ENCODE measurements at regions not wholly inside any gene's neighbourhood (a gene's known extent, or its start where the extent isn't known, plus 50 kb on each side); places are given as distances from the start of the nearest gene placed in this dataset.

DNA sequence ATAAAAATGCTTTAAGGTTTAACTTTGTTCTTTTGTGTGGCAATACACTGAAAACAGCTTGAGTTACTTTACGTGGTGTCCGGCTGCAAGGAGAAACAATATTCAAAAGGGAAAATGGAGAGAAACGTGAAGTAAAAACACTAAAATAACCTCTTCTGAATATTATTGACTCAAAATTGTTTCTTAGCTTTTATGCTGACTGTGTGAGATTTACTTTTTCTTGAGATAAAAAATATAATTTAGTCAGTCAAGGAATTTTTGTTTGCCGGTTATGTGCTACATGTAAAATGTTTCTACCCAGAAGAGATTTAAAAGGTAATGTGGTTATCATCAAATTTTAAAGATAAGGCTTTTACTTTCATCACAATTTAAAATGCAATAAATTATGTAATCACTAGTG lies 200.6 kb upstream of the GPC6 start:
- H3K27me3 ChIP-seq (ENCODE audit: control insufficient read depth, low read length), result no peaks in the 10 kb centered on the region
- H3K9me2 ChIP-seq (replicated peaks; ENCODE audit: control insufficient read depth, low read length), result no peaks in the 10 kb centered on the region; the same call in 1 of the 2 replicates
- no peaks in the 10 kb centered on the region for H3F3A ChIP-seq (ENCODE audit: control insufficient read depth, insufficient read depth)
- no peak overlapping the region for H3K27ac ChIP-seq (ENCODE audit: low read depth, low read length)
- H3K4me3 ChIP-seq (ENCODE audit: low read length), result no peak overlapping the region
- no peak for TF ChIP-seq EZH2phosphoT487 (IDR thresholded peaks at IDR 0.05; ENCODE audit: borderline replicate concordance, low read length)
- TF ChIP-seq, protein P1, sequence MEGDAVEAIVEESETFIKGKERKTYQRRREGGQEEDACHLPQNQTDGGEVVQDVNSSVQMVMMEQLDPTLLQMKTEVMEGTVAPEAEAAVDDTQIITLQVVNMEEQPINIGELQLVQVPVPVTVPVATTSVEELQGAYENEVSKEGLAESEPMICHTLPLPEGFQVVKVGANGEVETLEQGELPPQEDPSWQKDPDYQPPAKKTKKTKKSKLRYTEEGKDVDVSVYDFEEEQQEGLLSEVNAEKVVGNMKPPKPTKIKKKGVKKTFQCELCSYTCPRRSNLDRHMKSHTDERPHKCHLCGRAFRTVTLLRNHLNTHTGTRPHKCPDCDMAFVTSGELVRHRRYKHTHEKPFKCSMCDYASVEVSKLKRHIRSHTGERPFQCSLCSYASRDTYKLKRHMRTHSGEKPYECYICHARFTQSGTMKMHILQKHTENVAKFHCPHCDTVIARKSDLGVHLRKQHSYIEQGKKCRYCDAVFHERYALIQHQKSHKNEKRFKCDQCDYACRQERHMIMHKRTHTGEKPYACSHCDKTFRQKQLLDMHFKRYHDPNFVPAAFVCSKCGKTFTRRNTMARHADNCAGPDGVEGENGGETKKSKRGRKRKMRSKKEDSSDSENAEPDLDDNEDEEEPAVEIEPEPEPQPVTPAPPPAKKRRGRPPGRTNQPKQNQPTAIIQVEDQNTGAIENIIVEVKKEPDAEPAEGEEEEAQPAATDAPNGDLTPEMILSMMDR (IDR thresholded peaks at IDR 0.05; ENCODE audit: low read depth, low read length, poor library complexity, severe bottlenecking), result no peak
- no peaks in the 10 kb centered on the region for H3K36me3 ChIP-seq (ENCODE audit: control insufficient read depth, low read length)
- no peaks in the 10 kb centered on the region for H3K79me2 ChIP-seq (ENCODE audit: control insufficient read depth, low read length)
- H3K4me1 ChIP-seq (ENCODE audit: control insufficient read depth, low read length), result no peaks in the 10 kb centered on the region
- no peaks in the 10 kb centered on the region for H4K20me1 ChIP-seq (ENCODE audit: control insufficient read depth, insufficient read depth, low read depth, low read length)
- H3K9me3 ChIP-seq (ENCODE audit: control insufficient read depth, insufficient read depth, low read length), result no peaks in the 10 kb centered on the region
- H3K4me2 ChIP-seq (ENCODE audit: low read length), result no peak overlapping the region

GRCh38 chr13:93029536-93029935 lies 197.1 kb upstream of the GPC6 start:
- H3K9me3 ChIP-seq (ENCODE audit: control insufficient read depth, insufficient read depth, low read length), result no peaks in the 10 kb centered on the region
- H3K27ac ChIP-seq (ENCODE audit: low read depth, low read length), result no peak overlapping the region
- no peak overlapping the region for H3K4me3 ChIP-seq (ENCODE audit: low read length)
- TF ChIP-seq, protein P1 (IDR thresholded peaks at IDR 0.05; ENCODE audit: low read depth, low read length, poor library complexity, severe bottlenecking), result no peak
- TF ChIP-seq EZH2phosphoT487 (IDR thresholded peaks at IDR 0.05; ENCODE audit: borderline replicate concordance, low read length), result no peak
- H3K27me3 ChIP-seq (ENCODE audit: control insufficient read depth, low read length), result no peaks in the 10 kb centered on the region
- H3K4me2 ChIP-seq (ENCODE audit: low read length), result no peak overlapping the region
- H3K9me2 ChIP-seq (replicated peaks; ENCODE audit: control insufficient read depth, low read length), result no peaks in the 10 kb centered on the region; the same call in 1 of the 2 replicates
- no peaks in the 10 kb centered on the region for H4K20me1 ChIP-seq (ENCODE audit: control insufficient read depth, insufficient read depth, low read depth, low read length)
- no peaks in the 10 kb centered on the region for H3K4me1 ChIP-seq (ENCODE audit: control insufficient read depth, low read length)
- no peaks in the 10 kb centered on the region for H3K79me2 ChIP-seq (ENCODE audit: control insufficient read depth, low read length)
- H3K36me3 ChIP-seq (ENCODE audit: control insufficient read depth, low read length), result no peaks in the 10 kb centered on the region
- no peaks in the 10 kb centered on the region for H3F3A ChIP-seq (ENCODE audit: control insufficient read depth, insufficient read depth)

GRCh38 chr13:93036380-93036779 lies 190.2 kb upstream of the GPC6 start:
- no peaks in the 10 kb centered on the region for H3K36me3 ChIP-seq (ENCODE audit: control insufficient read depth, low read length)
- H4K20me1 ChIP-seq (ENCODE audit: control insufficient read depth, insufficient read depth, low read depth, low read length), result no peaks in the 10 kb centered on the region
- no peak overlapping the region for H3K4me3 ChIP-seq (ENCODE audit: low read length)
- H3K79me2 ChIP-seq (ENCODE audit: control insufficient read depth, low read length), result no peaks in the 10 kb centered on the region
- H3K27me3 ChIP-seq (ENCODE audit: control insufficient read depth, low read length), result no peaks in the 10 kb centered on the region
- TF ChIP-seq, protein P1 (IDR thresholded peaks at IDR 0.05; ENCODE audit: low read depth, low read length, poor library complexity, severe bottlenecking), result no peak
- no peak for TF ChIP-seq EZH2phosphoT487 (IDR thresholded peaks at IDR 0.05; ENCODE audit: borderline replicate concordance, low read length)
- H3K9me3 ChIP-seq (ENCODE audit: control insufficient read depth, insufficient read depth, low read length), result no peaks in the 10 kb centered on the region
- H3K9me2 ChIP-seq (replicated peaks; ENCODE audit: control insufficient read depth, low read length), result no peaks in the 10 kb centered on the region
- no peaks in the 10 kb centered on the region for H3F3A ChIP-seq (ENCODE audit: control insufficient read depth, insufficient read depth)
- no peaks in the 10 kb centered on the region for H3K4me1 ChIP-seq (ENCODE audit: control insufficient read depth, low read length)
- H3K4me2 ChIP-seq (ENCODE audit: low read length), result no peak overlapping the region
- no peak overlapping the region for H3K27ac ChIP-seq (ENCODE audit: low read depth, low read length)

DNA sequence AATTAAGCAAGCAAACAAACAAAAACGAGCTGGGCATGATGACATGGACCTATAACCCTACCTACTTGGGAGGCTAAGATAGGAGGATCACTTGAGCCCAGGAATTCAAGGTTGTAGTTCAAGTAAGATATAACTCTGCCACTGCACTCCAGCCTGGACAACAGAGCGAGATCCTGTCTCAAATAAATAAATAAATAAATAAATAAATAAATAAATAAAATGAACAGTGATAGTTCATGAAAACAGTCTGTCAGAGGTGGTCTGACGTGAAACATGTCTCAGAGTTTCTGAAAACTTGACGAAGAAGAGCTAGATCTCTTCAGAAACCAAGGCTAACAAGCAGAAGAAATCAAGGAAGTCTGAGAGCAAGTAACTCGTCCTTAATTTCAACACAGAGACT lies 188.8 kb upstream of the GPC6 start:
- H3K27me3 ChIP-seq (ENCODE audit: control insufficient read depth, low read length), result no peaks in the 10 kb centered on the region
- H3K27ac ChIP-seq (ENCODE audit: low read depth, low read length), result no peak overlapping the region
- H3K4me2 ChIP-seq (ENCODE audit: low read length), result no peak overlapping the region
- H3K79me2 ChIP-seq (ENCODE audit: control insufficient read depth, low read length), result no peaks in the 10 kb centered on the region
- H3K4me3 ChIP-seq (ENCODE audit: low read length), result no peak overlapping the region
- no peaks in the 10 kb centered on the region for H4K20me1 ChIP-seq (ENCODE audit: control insufficient read depth, insufficient read depth, low read depth, low read length)
- no peaks in the 10 kb centered on the region for H3K36me3 ChIP-seq (ENCODE audit: control insufficient read depth, low read length)
- no peaks in the 10 kb centered on the region for H3K9me3 ChIP-seq (ENCODE audit: control insufficient read depth, insufficient read depth, low read length)
- H3K9me2 ChIP-seq (replicated peaks; ENCODE audit: control insufficient read depth, low read length), result no peaks in the 10 kb centered on the region
- no peaks in the 10 kb centered on the region for H3K4me1 ChIP-seq (ENCODE audit: control insufficient read depth, low read length)
- no peaks in the 10 kb centered on the region for H3F3A ChIP-seq (ENCODE audit: control insufficient read depth, insufficient read depth)
- no peak for TF ChIP-seq EZH2phosphoT487 (IDR thresholded peaks at IDR 0.05; ENCODE audit: borderline replicate concordance, low read length)
- TF ChIP-seq, protein P1 (IDR thresholded peaks at IDR 0.05; ENCODE audit: low read depth, low read length, poor library complexity, severe bottlenecking), result no peak
